B cell (primary cell): ENCODE measurements at regions not wholly inside any gene's neighbourhood (a gene's known extent, or its start where the extent isn't known, plus 50 kb on each side); places are given as distances from the start of the nearest gene placed in this dataset.

Experiments used
- EZH2 ChIP-seq: IDR thresholded peaks from 2 replicates; pipeline ENCODE4 v1.6.1; 2012; ENCODE audit warnings: borderline replicate concordance, low read depth, mild to moderate bottlenecking, moderate library complexity, low read length; ENCODE audit not compliant: insufficient read depth, poor library complexity, severe bottlenecking
- TF ChIP-seq, protein P1 (sequence below): fragments of 200-600 bp; IDR thresholded peaks from one replicate; pipeline ENCODE4 v1.8.0; 2022; ENCODE audit warnings: antibody characterized with exemption, mild to moderate bottlenecking

GRCh38 chr3:82743196-82743595 is 981.8 kb upstream of the GBE1 start:
- TF ChIP-seq, protein P1, sequence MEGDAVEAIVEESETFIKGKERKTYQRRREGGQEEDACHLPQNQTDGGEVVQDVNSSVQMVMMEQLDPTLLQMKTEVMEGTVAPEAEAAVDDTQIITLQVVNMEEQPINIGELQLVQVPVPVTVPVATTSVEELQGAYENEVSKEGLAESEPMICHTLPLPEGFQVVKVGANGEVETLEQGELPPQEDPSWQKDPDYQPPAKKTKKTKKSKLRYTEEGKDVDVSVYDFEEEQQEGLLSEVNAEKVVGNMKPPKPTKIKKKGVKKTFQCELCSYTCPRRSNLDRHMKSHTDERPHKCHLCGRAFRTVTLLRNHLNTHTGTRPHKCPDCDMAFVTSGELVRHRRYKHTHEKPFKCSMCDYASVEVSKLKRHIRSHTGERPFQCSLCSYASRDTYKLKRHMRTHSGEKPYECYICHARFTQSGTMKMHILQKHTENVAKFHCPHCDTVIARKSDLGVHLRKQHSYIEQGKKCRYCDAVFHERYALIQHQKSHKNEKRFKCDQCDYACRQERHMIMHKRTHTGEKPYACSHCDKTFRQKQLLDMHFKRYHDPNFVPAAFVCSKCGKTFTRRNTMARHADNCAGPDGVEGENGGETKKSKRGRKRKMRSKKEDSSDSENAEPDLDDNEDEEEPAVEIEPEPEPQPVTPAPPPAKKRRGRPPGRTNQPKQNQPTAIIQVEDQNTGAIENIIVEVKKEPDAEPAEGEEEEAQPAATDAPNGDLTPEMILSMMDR: no peak
- TF ChIP-seq EZH2: no peak
